LNCaP clone FGC (cell line): ENCODE measurements at regions not wholly inside any gene's neighbourhood (a gene's known extent, or its start where the extent isn't known, plus 50 kb on each side); places are given as distances from the start of the nearest gene placed in this dataset.
A peak's percentile ranks its signal among the peaks of the same experiment; 100 is the strongest.

Experiments
- DNase-seq: peaks from one replicate; pipeline ENCODE4 v3.0.0-alpha.2; 2011; ENCODE audit warnings: low read depth
- H3K4me3 ChIP-seq: 2 replicates; pipeline ENCODE4 v1.5.1; 2011; ENCODE audit warnings: mild to moderate bottlenecking, low read depth, low read length, control low read depth
- TF ChIP-seq, protein P1 (sequence below): IDR thresholded peaks from 2 replicates; pipeline ENCODE4 v1.5.1; 2012; ENCODE audit warnings: mild to moderate bottlenecking; ENCODE audit not compliant: control insufficient read depth, insufficient read depth; ENCODE audit errors: extremely low read depth

DNA sequence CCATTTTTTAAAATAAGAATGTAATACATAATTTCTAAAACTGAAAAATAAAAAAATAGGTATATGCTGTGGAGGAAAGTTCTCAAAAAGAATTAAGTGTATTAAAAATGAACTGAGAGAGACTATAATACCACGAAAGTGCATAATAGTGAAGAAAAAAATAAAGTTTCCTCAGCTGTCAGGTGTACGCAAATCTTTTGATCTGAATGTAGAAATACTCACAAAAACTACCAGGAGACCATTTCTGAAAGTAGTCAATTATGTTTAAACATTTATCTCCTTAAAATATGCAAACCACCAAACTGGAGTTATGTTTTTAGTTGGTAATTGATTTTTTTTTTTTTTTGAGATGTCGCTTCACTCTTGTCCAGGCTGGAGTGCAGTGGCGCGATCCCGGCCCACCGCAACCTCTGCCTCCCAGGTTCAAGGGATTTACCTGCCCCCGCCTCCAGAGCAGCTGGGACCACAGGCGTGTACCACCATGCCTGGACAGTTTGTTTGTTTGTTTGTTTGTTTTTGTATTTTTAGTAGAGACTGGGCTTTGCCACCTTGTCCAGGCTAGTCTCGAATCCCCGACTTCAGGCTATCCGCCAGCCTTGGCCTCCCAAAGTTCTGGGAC is 1169.2 kb upstream of the B3GALT2 start:
- TF ChIP-seq, protein P1, sequence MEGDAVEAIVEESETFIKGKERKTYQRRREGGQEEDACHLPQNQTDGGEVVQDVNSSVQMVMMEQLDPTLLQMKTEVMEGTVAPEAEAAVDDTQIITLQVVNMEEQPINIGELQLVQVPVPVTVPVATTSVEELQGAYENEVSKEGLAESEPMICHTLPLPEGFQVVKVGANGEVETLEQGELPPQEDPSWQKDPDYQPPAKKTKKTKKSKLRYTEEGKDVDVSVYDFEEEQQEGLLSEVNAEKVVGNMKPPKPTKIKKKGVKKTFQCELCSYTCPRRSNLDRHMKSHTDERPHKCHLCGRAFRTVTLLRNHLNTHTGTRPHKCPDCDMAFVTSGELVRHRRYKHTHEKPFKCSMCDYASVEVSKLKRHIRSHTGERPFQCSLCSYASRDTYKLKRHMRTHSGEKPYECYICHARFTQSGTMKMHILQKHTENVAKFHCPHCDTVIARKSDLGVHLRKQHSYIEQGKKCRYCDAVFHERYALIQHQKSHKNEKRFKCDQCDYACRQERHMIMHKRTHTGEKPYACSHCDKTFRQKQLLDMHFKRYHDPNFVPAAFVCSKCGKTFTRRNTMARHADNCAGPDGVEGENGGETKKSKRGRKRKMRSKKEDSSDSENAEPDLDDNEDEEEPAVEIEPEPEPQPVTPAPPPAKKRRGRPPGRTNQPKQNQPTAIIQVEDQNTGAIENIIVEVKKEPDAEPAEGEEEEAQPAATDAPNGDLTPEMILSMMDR = no peak
- DNase-seq = no peak
- no peak overlapping the region for H3K4me3 ChIP-seq

DNA sequence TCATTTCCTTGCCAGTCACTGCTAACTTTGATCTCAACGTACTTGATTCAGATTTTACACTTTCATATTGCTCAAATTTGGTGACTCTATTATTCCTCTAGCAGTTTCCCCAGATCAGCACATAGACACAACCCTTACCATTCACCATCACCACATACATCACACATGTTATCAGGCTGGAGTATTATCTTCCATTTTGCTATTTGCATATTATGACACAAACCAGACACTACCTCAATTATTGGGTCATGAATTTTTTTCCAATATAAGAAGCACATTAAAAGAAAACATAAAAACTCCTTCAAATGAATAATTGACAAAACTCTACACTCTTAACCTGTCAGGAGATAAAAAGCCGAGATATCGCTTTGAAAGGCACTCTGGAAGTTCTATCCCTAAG is 1166.7 kb upstream of the B3GALT2 start:
- TF ChIP-seq, protein P1 = no peak
- DNase-seq = no peak
- no peak overlapping the region for H3K4me3 ChIP-seq

DNA sequence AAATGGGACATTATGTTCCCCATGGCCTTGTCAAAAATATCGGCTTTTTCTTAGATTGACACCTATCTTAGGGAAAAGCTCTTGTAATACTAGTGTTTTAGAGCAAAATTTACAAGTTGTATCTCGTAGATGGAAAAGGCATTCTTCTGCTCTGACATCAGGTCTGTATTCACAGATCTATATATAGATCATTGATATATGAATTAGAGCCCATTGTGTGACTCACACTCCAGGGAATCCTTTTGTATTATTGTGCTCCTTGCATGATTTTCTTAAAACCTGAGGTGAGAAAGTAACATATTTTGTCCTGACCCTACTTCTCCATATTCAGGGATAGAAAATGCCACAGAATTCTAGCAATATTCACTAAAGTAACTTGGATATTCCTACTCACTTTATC is 1160.8 kb upstream of the B3GALT2 start:
- no peak for DNase-seq
- TF ChIP-seq, protein P1 = no peak
- no peak overlapping the region for H3K4me3 ChIP-seq

DNA sequence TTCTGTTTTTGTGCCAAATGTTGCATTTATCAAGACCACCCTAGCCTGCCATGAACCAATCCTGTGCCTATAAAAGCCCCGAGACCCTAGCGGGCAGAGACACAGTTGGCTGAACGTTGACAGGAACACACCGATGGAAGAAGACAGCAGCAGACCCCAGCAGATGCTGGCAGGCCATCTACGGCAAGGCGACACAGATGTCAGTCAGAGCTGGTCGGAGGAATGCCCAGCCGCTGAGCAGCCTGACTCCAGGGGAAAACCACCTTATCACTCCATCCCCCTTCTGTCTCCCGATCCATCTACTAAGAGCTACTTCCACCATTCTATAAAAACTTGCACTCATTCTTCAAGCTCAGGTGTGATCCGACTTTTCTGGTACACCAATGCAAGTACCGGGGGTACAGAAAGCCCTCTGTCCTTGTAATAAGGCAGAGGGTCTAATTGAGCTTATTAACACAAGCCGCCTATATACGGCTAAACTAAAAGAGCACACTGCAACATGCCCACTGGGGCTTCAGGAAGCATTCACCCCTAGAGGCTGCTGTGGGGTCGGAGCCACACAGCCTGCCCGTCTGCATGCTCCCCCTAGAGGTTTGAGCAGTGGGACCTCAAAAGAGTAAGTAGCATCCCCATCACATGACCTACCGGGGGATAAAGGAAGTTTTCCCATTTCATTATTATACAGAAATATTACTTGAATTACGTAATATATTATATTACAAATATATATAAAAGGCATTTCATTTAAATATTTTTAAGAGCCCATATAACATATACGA is 1156.3 kb upstream of the B3GALT2 start:
- DNase-seq = no peak
- no peak overlapping the region for H3K4me3 ChIP-seq
- TF ChIP-seq, protein P1 = peak; percentile 20; the same call in 1 of the 2 replicates

DNA sequence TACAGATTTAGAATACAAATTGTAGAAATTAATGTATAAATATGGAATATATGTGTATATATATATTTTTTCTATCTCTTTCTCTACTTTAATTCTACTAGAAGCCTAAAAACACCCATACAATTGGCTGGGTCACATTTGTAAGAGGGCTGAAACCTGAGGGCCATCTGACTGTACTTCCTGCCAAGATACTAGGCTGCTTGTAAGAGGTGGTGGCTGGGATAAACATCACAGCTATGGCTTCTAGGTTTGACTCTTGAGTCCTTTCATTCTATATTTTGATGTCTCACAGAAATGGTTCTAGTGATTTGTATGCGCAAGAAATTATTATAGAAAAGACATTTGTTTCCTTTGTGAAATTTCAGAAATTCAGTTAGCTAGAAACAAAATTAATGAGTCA is 1155.2 kb upstream of the B3GALT2 start:
- TF ChIP-seq, protein P1 = no peak
- no peak for DNase-seq

DNA sequence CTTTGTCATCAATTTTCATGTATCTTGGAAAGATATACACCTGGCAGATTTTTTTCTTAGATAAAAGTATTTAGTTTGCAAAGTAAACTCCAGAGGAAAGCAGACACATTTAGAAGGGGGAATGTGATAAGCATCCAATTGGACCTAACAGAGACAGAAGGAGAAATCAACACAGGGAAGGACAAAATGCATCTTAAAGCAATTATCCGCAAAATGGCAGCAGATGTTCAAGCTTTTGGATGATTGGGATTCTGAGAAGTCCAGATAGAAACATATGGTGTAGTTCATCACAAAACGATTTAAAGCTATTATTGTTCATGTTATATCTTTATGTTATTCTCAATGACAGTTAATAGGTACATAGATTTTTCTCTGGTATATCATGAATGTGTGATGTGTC is 1153.1 kb upstream of the B3GALT2 start:
- TF ChIP-seq, protein P1 = no peak
- no peak for DNase-seq
- H3K4me3 ChIP-seq = no peak overlapping the region

More for the DNA sequence above, 1155.2 kb upstream of the B3GALT2 start:
- no peak overlapping the region for H3K4me3 ChIP-seq
